ENCODE measurements at regions not wholly inside any gene's neighbourhood (a gene's known extent, or its start where the extent isn't known, plus 50 kb on each side); places are given as distances from the start of the nearest gene placed in this dataset.

GRCh38 chr13:31638577-31638976 is 100.7 kb upstream of the RXFP2 start:
- no peak overlapping the region for H3K27ac Mint-ChIP-seq
- POLR2A ChIA-PET, result no interaction called here
- H3K9me3 Mint-ChIP-seq, result peaks cover 4 to 43% (median 22%) of the 10 kb centered on the region in 9 donors
- DNase-seq, result no peak
- peaks cover 0 to 4% (median 1%) of the 10 kb centered on the region in 5 donors for H3K27me3 Mint-ChIP-seq
- H3K4me1 Mint-ChIP-seq, result no peaks in the 10 kb centered on the region
- no peak for ATAC-seq
- peaks cover 0 to 12% (median 2%) of the 10 kb centered on the region in 3 donors for H3K36me3 Mint-ChIP-seq
- H3K4me3 Mint-ChIP-seq, result no peak overlapping the region

- Mint-ChIP-seq H3K4me3 (no peak overlapping the region), H3K4me1 (no peaks in the 10 kb centered on the region), H3K27me3 (peaks cover 0 to 4% (median 1%) of the 10 kb centered on the region in 5 donors), H3K27ac (no peak overlapping the region), H3K9me3 (peaks cover 0 to 34% (median 18%) of the 10 kb centered on the region in 9 donors), H3K36me3 (peaks cover 0 to 12% (median 2%) of the 10 kb centered on the region in 3 donors)
- POLR2A ChIA-PET, result no interaction called here
- no peak for DNase-seq
- no peak for ATAC-seq
These were observed 99.7 kb upstream of the RXFP2 start for GRCh38 chr13:31639443-31640163.

- H3K36me3 Mint-ChIP-seq, result no peaks in the 10 kb centered on the region
- ATAC-seq, result no peak
- H3K27me3 Mint-ChIP-seq, result peaks cover 0 to 3% (median 0%) of the 10 kb centered on the region in 5 donors
These were observed 89.6 kb upstream of the RXFP2 start for GRCh38 chr13:31649766-31650165.

GRCh38 chr13:31653730-31654129 is 85.6 kb upstream of the RXFP2 start:
- H3K4me3 Mint-ChIP-seq, result no peak overlapping the region
- DNase-seq (no peak), ATAC-seq (no peak)
- H3K27me3 Mint-ChIP-seq, result peaks cover 0 to 2% (median 0%) of the 10 kb centered on the region in 5 donors
- H3K9me3 Mint-ChIP-seq, result peaks cover 0 to 13% (median 2%) of the 10 kb centered on the region in 9 donors
- H3K4me1 Mint-ChIP-seq, result no peaks in the 10 kb centered on the region
- POLR2A ChIA-PET, result no interaction called here
- no peak overlapping the region for H3K27ac Mint-ChIP-seq
- H3K36me3 Mint-ChIP-seq, result no peaks in the 10 kb centered on the region

More at GRCh38 chr13:31649766-31650165, 89.6 kb upstream of the RXFP2 start:
- no peak overlapping the region for H3K4me3 Mint-ChIP-seq
- no peak overlapping the region for H3K27ac Mint-ChIP-seq
- POLR2A ChIA-PET, result no interaction called here
- peaks cover 0 to 10% (median 0%) of the 10 kb centered on the region in 9 donors for H3K9me3 Mint-ChIP-seq
- no peak for DNase-seq
- no peaks in the 10 kb centered on the region for H3K4me1 Mint-ChIP-seq

GRCh38 chr13:31663880-31664585 is 75.3 kb upstream of the RXFP2 start:
- Mint-ChIP-seq H3K4me1 (no peaks in the 10 kb centered on the region), H3K36me3 (peaks cover 0 to 8% (median 0%) of the 10 kb centered on the region in 3 donors), H3K27ac (no peak overlapping the region), H3K27me3 (peaks cover 0 to 9% (median 2%) of the 10 kb centered on the region in 5 donors), H3K4me3 (no peak overlapping the region), H3K9me3 (peaks cover 8 to 21% (median 14%) of the 10 kb centered on the region in 9 donors)
- POLR2A ChIA-PET, result no interaction called here
- no peak for DNase-seq
- ATAC-seq, result no peak

- Mint-ChIP-seq H3K27ac (no peak overlapping the region), H3K27me3 (peaks cover 0 to 3% (median 0%) of the 10 kb centered on the region in 5 donors), H3K36me3 (peaks cover 0 to 1% (median 0%) of the 10 kb centered on the region in 3 donors), H3K9me3 (peaks cover 0 to 22% (median 9%) of the 10 kb centered on the region in 9 donors), H3K4me3 (no peak overlapping the region), H3K4me1 (no peaks in the 10 kb centered on the region)
- POLR2A ChIA-PET, result no interaction called here
- DNase-seq (no peak), ATAC-seq (no peak)
These were observed 68.3 kb upstream of the RXFP2 start for GRCh38 chr13:31670831-31671617.

GRCh38 chr13:31674051-31674450 is 65.3 kb upstream of the RXFP2 start:
- Mint-ChIP-seq H3K27me3 (peaks cover 0 to 3% (median 0%) of the 10 kb centered on the region in 5 donors), H3K36me3 (peaks cover 0 to 1% (median 0%) of the 10 kb centered on the region in 3 donors), H3K4me3 (no peak overlapping the region), H3K27ac (no peak overlapping the region), H3K9me3 (peaks cover 0 to 17% (median 5%) of the 10 kb centered on the region in 9 donors), H3K4me1 (no peaks in the 10 kb centered on the region)
- no peak for DNase-seq
- no peak for ATAC-seq
- POLR2A ChIA-PET, result no interaction called here

GRCh38 chr13:31675440-31675953 is 63.8 kb upstream of the RXFP2 start:
- H3K4me1 Mint-ChIP-seq, result no peaks in the 10 kb centered on the region
- POLR2A ChIA-PET, result no interaction called here
- H3K36me3 Mint-ChIP-seq, result peaks cover 0 to 1% (median 0%) of the 10 kb centered on the region in 3 donors
- DNase-seq, result no peak
- H3K9me3 Mint-ChIP-seq, result peaks cover 0 to 19% (median 5%) of the 10 kb centered on the region in 9 donors
- no peak for ATAC-seq
- H3K4me3 Mint-ChIP-seq, result no peak overlapping the region
- H3K27ac Mint-ChIP-seq, result no peak overlapping the region
- peaks cover 0 to 3% (median 0%) of the 10 kb centered on the region in 5 donors for H3K27me3 Mint-ChIP-seq

GRCh38 chr13:31681133-31681532 is 58.2 kb upstream of the RXFP2 start:
- no peak for ATAC-seq
- Mint-ChIP-seq H3K27ac (no peak overlapping the region), H3K4me3 (no peak overlapping the region), H3K9me3 (peaks cover 0 to 13% (median 7%) of the 10 kb centered on the region in 9 donors), H3K4me1 (no peaks in the 10 kb centered on the region), H3K27me3 (peaks cover 0 to 7% (median 3%) of the 10 kb centered on the region in 5 donors), H3K36me3 (no peaks in the 10 kb centered on the region)
- no peak for DNase-seq
- POLR2A ChIA-PET, result no interaction called here

- Mint-ChIP-seq H3K27ac (no peak overlapping the region), H3K9me3 (peaks cover 0 to 16% (median 5%) of the 10 kb centered on the region in 9 donors), H3K4me1 (no peaks in the 10 kb centered on the region), H3K36me3 (no peaks in the 10 kb centered on the region), H3K27me3 (peaks cover under 1 to 15% (median 6%) of the 10 kb centered on the region in 5 donors), H3K4me3 (no peak overlapping the region)
- DNase-seq, result no peak
- no peak for ATAC-seq
- POLR2A ChIA-PET, result no interaction called here
These were observed 54.9 kb upstream of the RXFP2 start for GRCh38 chr13:31684466-31684865.

GRCh38 chr13:31686670-31687425 is 52.5 kb upstream of the RXFP2 start:
- Mint-ChIP-seq H3K36me3 (no peaks in the 10 kb centered on the region), H3K4me3 (no peak overlapping the region), H3K27ac (no peak overlapping the region), H3K4me1 (no peaks in the 10 kb centered on the region), H3K9me3 (peaks cover 0 to 26% (median 8%) of the 10 kb centered on the region in 9 donors), H3K27me3 (peaks cover 1 to 25% (median 5%) of the 10 kb centered on the region in 5 donors)
- POLR2A ChIA-PET, result no interaction called here
- DNase-seq, result no peak
- ATAC-seq, result no peak

Measured in naive thymus-derived CD8-positive, alpha-beta T cell (primary cell).